Spleen (tissue), 11 donors: ENCODE measurements at regions not wholly inside any gene's neighbourhood (a gene's known extent, or its start where the extent isn't known, plus 50 kb on each side); places are given as distances from the start of the nearest gene placed in this dataset.

Experiments used
- DNase-seq: peaks from one replicate; pipeline ENCODE4 v3.0.0-alpha.2; 2020
- H3K27ac ChIP-seq, 8 donors: fragments of 200-600 bp; sonication (generic) in 7 of 8; 1 replicate in 4 of 8; 2 replicates in 4 of 8; pipeline versions ENCODE4 v1.5.0 to v1.8.0; 2016 to 2021; ENCODE audit warnings: inconsistent platforms in 4 of 8, mild to moderate bottlenecking in 4 of 8, moderate library complexity in 1 of 8
- H3K27me3 ChIP-seq, 7 donors: fragments of 200-600 bp; sonication (generic) in 6 of 7; replicated peaks in 1 of 7; 1 replicate in 4 of 7; 2 replicates in 3 of 7; pipeline versions ENCODE4 v1.5.0 to v1.8.0; 2016 to 2021; ENCODE audit warnings: inconsistent platforms in 3 of 7, mild to moderate bottlenecking in 1 of 7
- H3K36me3 ChIP-seq, 6 donors: fragments of 200-600 bp; sonication (generic) in 5 of 6; 1 replicate in 4 of 6; 2 replicates in 2 of 6; pipeline versions ENCODE4 v1.5.0 to v1.8.0; 2016 to 2021; ENCODE audit warnings: inconsistent platforms in 2 of 6
- H3K4me1 ChIP-seq, 6 donors: fragments of 200-600 bp; sonication (generic) in 5 of 6; 1 replicate in 3 of 6; 2 replicates in 3 of 6; pipeline versions ENCODE4 v1.5.0 to v1.8.0; 2016 to 2021; ENCODE audit warnings: inconsistent platforms in 3 of 6
- H3K4me3 ChIP-seq, 8 donors: fragments of 200-600 bp; sonication (generic) in 7 of 8; 1 replicate in 4 of 8; 2 replicates in 4 of 8; pipeline versions ENCODE4 v1.5.0 to v1.8.0; 2016 to 2021; ENCODE audit warnings: inconsistent platforms in 4 of 8, mild to moderate bottlenecking in 4 of 8, moderate library complexity in 2 of 8
- H3K9me3 ChIP-seq, 8 donors: fragments of 200-600 bp; sonication (generic) in 7 of 8; 1 replicate in 4 of 8; 2 replicates in 4 of 8; pipeline versions ENCODE4 v1.5.0 to v1.8.0; 2016 to 2021; ENCODE audit warnings: inconsistent platforms in 4 of 8
- CTCF ChIP-seq, 11 experiments: fragments of 200-600 bp in 7 of 11; fragments of 450-650 bp in 4 of 11; sonication (generic) in 4 of 11; IDR thresholded peaks in 8 of 11; conservative IDR thresholded peaks in 3 of 11; 1 replicate in 7 of 11; 2 replicates in 4 of 11; pipeline versions ENCODE4 v1.4.0 to v1.8.0; 2016 to 2021; ENCODE audit warnings: antibody characterized with exemption in 11 of 11, inconsistent platforms in 4 of 11, mild to moderate bottlenecking in 1 of 11
- POLR2A ChIP-seq, 3 donors: fragments of 450-650 bp; IDR thresholded peaks; one replicate each; pipeline ENCODE4 v1.5.1; 2017; ENCODE audit warnings: antibody characterized with exemption in 3 of 3, mild to moderate bottlenecking in 1 of 3
- POLR2AphosphoS5 ChIP-seq, 3 donors: sonication (generic); formaldehyde crosslinking; IDR thresholded peaks; one replicate each; pipeline ENCODE4 v1.5.1; 2017; ENCODE audit warnings: antibody characterized with exemption in 3 of 3
- WGBS, 5 donors: extraction: QIAGEN DNeasy Blood & Tissue Kit in 3 of 5; methylation state at CpG; one replicate each; pipeline versions ENCODE4 v1.1.5 to v1.1.7; 2013 to 2018; 5-methylcytosine and 5-hydroxymethylcytosine counted together
- intact Hi-C: fragments of 100-400 bp; cut with DNase I; formaldehyde crosslinking; loops from one replicate; pipeline ENCODE4 v1.15.0; 2023; ENCODE audit warnings: low total_unique reads
- donor health status: healthy with polysubstance abuse.
- donor health status: DM: no; HTN: no; CAD: no; lungs with moderate emphysema.
- donor health status: DM: no; HTN: no; CAD: no.
- donor health status: Bipolar disorder and iron deficiency.
- donor health status: healthy.
- donor health status: DM: no; HTN: no; CAD: no.
- donor health status: DM: yes; HTN: yes; CAD: no.

- intact Hi-C loops: no loop called here
- peaks cover 0 to 25% (median 13%) of the 10 kb centered on the region in 8 donors for H3K9me3 ChIP-seq
- no peaks in the 10 kb centered on the region for H3K36me3 ChIP-seq
- DNase-seq: no peak
- H3K27me3 ChIP-seq: no peaks in the 10 kb centered on the region
- H3K27ac ChIP-seq: no peak overlapping the region
- H3K4me1 ChIP-seq: no peaks in the 10 kb centered on the region
- WGBS, 5 donors: 85 to 95% (median 90%) methylated on average over 10 of the region's 10 CpGs
- H3K4me3 ChIP-seq: no peak overlapping the region
- TF ChIP-seq CTCF (IDR thresholded peaks at IDR 0.05 in 8 of 11, conservative IDR thresholded peaks at IDR 0.05 in 3 of 11) (no peak), POLR2AphosphoS5 (IDR thresholded peaks at IDR 0.05) (no peak), POLR2A (IDR thresholded peaks at IDR 0.05) (no peak)
Observed at GRCh38 chr14:51498411-51499227, 153.1 kb upstream of the FRMD6 start.

DNA sequence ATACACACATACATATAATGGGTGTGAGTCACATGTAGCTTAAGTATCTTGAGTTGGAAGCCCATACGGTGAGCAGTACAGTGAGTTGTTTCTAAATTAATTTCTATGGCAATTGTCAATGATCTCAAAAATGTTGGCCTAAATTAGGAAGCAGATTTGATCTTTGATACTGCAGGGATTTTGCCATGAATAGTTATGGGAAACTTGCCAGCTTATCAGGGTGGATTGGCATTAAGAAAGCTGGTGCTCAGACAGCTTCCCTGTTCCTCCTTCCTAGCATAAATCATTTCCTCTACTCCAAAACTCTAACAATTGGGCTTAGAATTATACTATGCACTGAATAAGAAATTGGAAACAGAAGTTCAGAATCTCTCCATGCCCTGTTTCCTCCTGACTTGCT lies 150.9 kb upstream of the FRMD6 start:
- peaks cover 0 to 12% (median 0%) of the 10 kb centered on the region in 7 donors for H3K27me3 ChIP-seq
- no peak for TF ChIP-seq POLR2A (IDR thresholded peaks at IDR 0.05)
- TF ChIP-seq CTCF (IDR thresholded peaks at IDR 0.05 in 8 of 11, conservative IDR thresholded peaks at IDR 0.05 in 3 of 11): no peak
- no peak for TF ChIP-seq POLR2AphosphoS5 (IDR thresholded peaks at IDR 0.05)
- no peak for DNase-seq
- H3K27ac ChIP-seq: no peak overlapping the region
- WGBS, 5 donors: 66 to 89% (median 80%) methylated on average over 1 of the region's 1 CpG
- peaks cover 0 to 25% (median 13%) of the 10 kb centered on the region in 8 donors for H3K9me3 ChIP-seq
- no peaks in the 10 kb centered on the region for H3K36me3 ChIP-seq
- intact Hi-C loops: no loop called here
- no peak overlapping the region for H3K4me3 ChIP-seq
- H3K4me1 ChIP-seq: no peaks in the 10 kb centered on the region

DNA sequence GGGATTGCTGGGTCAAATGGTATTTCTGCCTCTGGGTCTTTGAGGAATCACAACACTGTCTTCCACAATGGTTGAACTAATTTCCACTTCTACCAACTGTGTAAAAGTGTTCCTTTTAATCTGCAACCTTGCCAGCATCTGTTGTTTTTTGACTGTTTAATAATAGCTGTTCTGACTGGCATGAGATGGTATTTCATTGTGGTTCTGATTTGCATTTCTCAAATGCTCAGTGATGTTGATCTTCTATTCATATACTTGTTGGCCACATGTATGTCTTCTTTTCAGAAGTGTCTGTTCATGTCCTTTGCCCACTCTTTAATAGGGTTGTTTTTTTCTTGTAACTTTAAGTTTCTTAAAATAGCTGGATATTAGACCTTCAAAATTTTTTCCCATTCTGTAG lies 150.0 kb upstream of the FRMD6 start:
- Histone ChIP-seq H3K27me3 (peaks cover 0 to 21% (median 0%) of the 10 kb centered on the region in 7 donors), H3K4me3 (no peak overlapping the region), H3K9me3 (peaks cover 0 to 20% (median 8%) of the 10 kb centered on the region in 8 donors), H3K4me1 (no peaks in the 10 kb centered on the region), H3K27ac (no peak overlapping the region), H3K36me3 (no peaks in the 10 kb centered on the region)
- intact Hi-C loops: no loop called here
- no peak for DNase-seq
- TF ChIP-seq POLR2A (IDR thresholded peaks at IDR 0.05): no peak
- no peak for TF ChIP-seq POLR2AphosphoS5 (IDR thresholded peaks at IDR 0.05)
- no peak for TF ChIP-seq CTCF (IDR thresholded peaks at IDR 0.05 in 8 of 11, conservative IDR thresholded peaks at IDR 0.05 in 3 of 11)

GRCh38 chr14:51504669-51505068 lies 147.0 kb upstream of the FRMD6 start:
- H3K27ac ChIP-seq: no peak overlapping the region
- H3K27me3 ChIP-seq: peaks cover 0 to 39% (median 0%) of the 10 kb centered on the region in 7 donors
- H3K36me3 ChIP-seq: no peaks in the 10 kb centered on the region
- 93 to 100% (median 100%) methylated on average over 1 of the region's 1 CpG for WGBS, 5 donors
- TF ChIP-seq POLR2AphosphoS5 (IDR thresholded peaks at IDR 0.05) (no peak), CTCF (IDR thresholded peaks at IDR 0.05 in 8 of 11, conservative IDR thresholded peaks at IDR 0.05 in 3 of 11) (no peak), POLR2A (IDR thresholded peaks at IDR 0.05) (no peak)
- no peak for DNase-seq
- intact Hi-C loops: no loop called here
- peaks cover 0 to 10% (median 2%) of the 10 kb centered on the region in 8 donors for H3K9me3 ChIP-seq
- peaks cover 0 to 11% (median 0%) of the 10 kb centered on the region in 6 donors for H3K4me1 ChIP-seq
- H3K4me3 ChIP-seq: no peak overlapping the region
